Stimulated activated naive CD8-positive, alpha-beta T cell treated with anti-CD3 and anti-CD28 coated beads, Interleukin-15, amount 100 ng/mL, for 72 hours (primary cell): ENCODE measurements at regions not wholly inside any gene's neighbourhood (a gene's known extent, or its start where the extent isn't known, plus 50 kb on each side); places are given as distances from the start of the nearest gene placed in this dataset.

ENCODE experiments used
- ATAC-seq: fragments of 150-1000 bp; cut with Tn5 transposase; 2 replicates; pipeline ENCODE4 v1.10.0; 2021; ENCODE audit warnings: mild to moderate bottlenecking, moderate library complexity
- DNase-seq, 2 donors: peaks; one replicate each; pipeline ENCODE4 v3.0.0; 2021 to 2022
- H3K27ac Mint-ChIP-seq, 2 donors: one replicate each; pipeline ENCODE4 v1.8.0; 2022; ENCODE audit warnings: mild to moderate bottlenecking in 2 of 2, mixed read lengths in 2 of 2, moderate library complexity in 2 of 2
- H3K27me3 Mint-ChIP-seq: one replicate; pipeline ENCODE4 v1.8.0; 2022; ENCODE audit warnings: mixed read lengths
- H3K4me1 Mint-ChIP-seq: one replicate; pipeline ENCODE4 v1.8.0; 2022; ENCODE audit warnings: mild to moderate bottlenecking, mixed read lengths
- H3K4me3 Mint-ChIP-seq, 2 donors: one replicate each; pipeline ENCODE4 v1.8.0; 2022; ENCODE audit warnings: mild to moderate bottlenecking in 2 of 2, mixed read lengths in 2 of 2, moderate library complexity in 1 of 2
- H3K9me3 Mint-ChIP-seq, 2 donors: one replicate each; pipeline ENCODE4 v1.8.0; 2022; ENCODE audit warnings: mixed read lengths in 2 of 2

- H3K27ac Mint-ChIP-seq = no peak overlapping the region
- H3K27me3 Mint-ChIP-seq = peaks cover 28% of the 10 kb centered on the region
- no peak overlapping the region for H3K4me3 Mint-ChIP-seq
- DNase-seq = no peak
- no peaks in the 10 kb centered on the region for H3K9me3 Mint-ChIP-seq
- ATAC-seq = no peak
- H3K4me1 Mint-ChIP-seq = no peaks in the 10 kb centered on the region
Observed at GRCh38 chr2:58904095-58904494, 663.0 kb upstream of the FANCL start.

GRCh38 chr2:58903427-58903826 is 662.3 kb upstream of the FANCL start:
- no peak overlapping the region for H3K27ac Mint-ChIP-seq
- H3K9me3 Mint-ChIP-seq = no peaks in the 10 kb centered on the region
- peaks cover 30% of the 10 kb centered on the region for H3K27me3 Mint-ChIP-seq
- no peak overlapping the region for H3K4me3 Mint-ChIP-seq
- H3K4me1 Mint-ChIP-seq = no peaks in the 10 kb centered on the region
- DNase-seq (no peak), ATAC-seq (no peak)

- Mint-ChIP-seq H3K4me1 (no peaks in the 10 kb centered on the region), H3K27me3 (peaks cover 38% of the 10 kb centered on the region), H3K4me3 (no peak overlapping the region), H3K27ac (no peak overlapping the region), H3K9me3 (no peaks in the 10 kb centered on the region)
- no peak for ATAC-seq
- DNase-seq = no peak
Observed at GRCh38 chr2:58900246-58901027, 659.3 kb upstream of the FANCL start.

GRCh38 chr2:58899692-58900091 is 658.6 kb upstream of the FANCL start:
- ATAC-seq (no peak), DNase-seq (no peak)
- H3K27ac Mint-ChIP-seq = no peak overlapping the region
- no peaks in the 10 kb centered on the region for H3K9me3 Mint-ChIP-seq
- H3K4me1 Mint-ChIP-seq = no peaks in the 10 kb centered on the region
- peaks cover 43% of the 10 kb centered on the region for H3K27me3 Mint-ChIP-seq
- no peak overlapping the region for H3K4me3 Mint-ChIP-seq

DNA sequence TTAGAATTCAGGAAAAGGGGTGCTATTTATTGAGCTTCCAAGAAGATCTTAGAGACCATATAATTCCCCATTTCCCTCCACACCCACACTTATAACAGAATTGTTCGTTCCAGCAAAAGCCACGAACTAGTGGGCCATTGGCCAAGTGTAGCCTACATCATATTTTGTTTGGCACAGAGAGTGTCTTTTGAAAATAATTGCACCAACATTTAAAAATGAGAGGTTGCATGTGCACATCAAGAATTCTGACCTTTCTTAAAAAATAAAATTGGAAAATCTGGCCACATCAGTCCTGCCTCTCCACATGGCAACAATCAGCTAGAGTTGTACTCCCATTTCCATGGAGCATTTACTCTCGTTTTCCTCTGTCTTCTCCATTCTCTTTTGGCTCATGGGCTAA is 655.5 kb upstream of the FANCL start:
- Mint-ChIP-seq H3K4me3 (no peak overlapping the region), H3K4me1 (no peaks in the 10 kb centered on the region), H3K27ac (no peak overlapping the region), H3K27me3 (peaks cover 45% of the 10 kb centered on the region), H3K9me3 (no peaks in the 10 kb centered on the region)
- no peak for DNase-seq
- ATAC-seq = no peak

- H3K27ac Mint-ChIP-seq = no peak overlapping the region
- ATAC-seq = no peak
- H3K4me1 Mint-ChIP-seq = no peaks in the 10 kb centered on the region
- H3K9me3 Mint-ChIP-seq = no peaks in the 10 kb centered on the region
- H3K27me3 Mint-ChIP-seq = peaks cover 42% of the 10 kb centered on the region
- DNase-seq = no peak
- no peak overlapping the region for H3K4me3 Mint-ChIP-seq
Observed at GRCh38 chr2:58895857-58896256, 654.7 kb upstream of the FANCL start.

- no peak for DNase-seq
- no peaks in the 10 kb centered on the region for H3K9me3 Mint-ChIP-seq
- H3K4me1 Mint-ChIP-seq = no peaks in the 10 kb centered on the region
- no peak overlapping the region for H3K27ac Mint-ChIP-seq
- ATAC-seq = no peak
- H3K4me3 Mint-ChIP-seq = no peak overlapping the region
- H3K27me3 Mint-ChIP-seq = peaks cover 23% of the 10 kb centered on the region
Observed at GRCh38 chr2:58893656-58894351, 652.7 kb upstream of the FANCL start.

GRCh38 chr2:58891828-58892377 is 650.8 kb upstream of the FANCL start:
- Mint-ChIP-seq H3K9me3 (no peaks in the 10 kb centered on the region), H3K27me3 (peaks cover 23% of the 10 kb centered on the region), H3K4me3 (no peak overlapping the region), H3K27ac (no peak overlapping the region), H3K4me1 (no peaks in the 10 kb centered on the region)
- DNase-seq = no peak
- no peak for ATAC-seq

GRCh38 chr2:58890865-58891525 is 649.9 kb upstream of the FANCL start:
- H3K4me3 Mint-ChIP-seq = no peak overlapping the region
- no peak overlapping the region for H3K27ac Mint-ChIP-seq
- H3K9me3 Mint-ChIP-seq = no peaks in the 10 kb centered on the region
- ATAC-seq (no peak), DNase-seq (no peak)
- peaks cover 16% of the 10 kb centered on the region for H3K27me3 Mint-ChIP-seq
- H3K4me1 Mint-ChIP-seq = no peaks in the 10 kb centered on the region

DNA sequence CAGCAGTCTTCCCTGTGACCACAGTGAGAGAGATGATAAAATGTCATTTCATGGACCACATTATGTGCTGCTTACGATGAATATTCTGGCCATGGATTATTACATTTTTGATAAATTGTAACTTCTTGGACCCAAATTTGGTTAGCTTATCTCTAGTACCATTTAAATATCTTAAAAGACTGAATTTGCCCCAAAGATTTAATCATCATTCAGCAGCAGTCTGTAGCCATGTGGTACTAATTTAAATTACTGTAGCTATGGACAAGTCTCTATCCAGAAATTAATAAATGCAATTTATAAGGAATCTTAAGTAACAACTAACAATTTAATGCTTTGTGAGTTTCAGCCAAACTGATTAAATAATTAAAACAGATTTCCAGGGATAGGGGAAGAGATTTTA is 644.9 kb upstream of the FANCL start:
- ATAC-seq = no peak
- DNase-seq = no peak
- Mint-ChIP-seq H3K27ac (no peak overlapping the region), H3K4me3 (no peak overlapping the region), H3K27me3 (no peaks in the 10 kb centered on the region), H3K4me1 (no peaks in the 10 kb centered on the region), H3K9me3 (no peaks in the 10 kb centered on the region)

GRCh38 chr2:58879834-58880233 is 638.7 kb upstream of the FANCL start:
- no peaks in the 10 kb centered on the region for H3K9me3 Mint-ChIP-seq
- DNase-seq (no peak), ATAC-seq (no peak)
- no peaks in the 10 kb centered on the region for H3K4me1 Mint-ChIP-seq
- no peaks in the 10 kb centered on the region for H3K27me3 Mint-ChIP-seq
- H3K4me3 Mint-ChIP-seq = no peak overlapping the region
- no peak overlapping the region for H3K27ac Mint-ChIP-seq

- Mint-ChIP-seq H3K27ac (no peak overlapping the region), H3K27me3 (no peaks in the 10 kb centered on the region), H3K4me3 (no peak overlapping the region), H3K9me3 (no peaks in the 10 kb centered on the region), H3K4me1 (no peaks in the 10 kb centered on the region)
- no peak for ATAC-seq
- no peak for DNase-seq
Observed at GRCh38 chr2:58878778-58879177, 637.7 kb upstream of the FANCL start.

- Mint-ChIP-seq H3K9me3 (no peaks in the 10 kb centered on the region), H3K4me3 (no peak overlapping the region), H3K4me1 (no peaks in the 10 kb centered on the region), H3K27ac (no peak overlapping the region), H3K27me3 (no peaks in the 10 kb centered on the region)
- no peak for ATAC-seq
- DNase-seq = no peak
Observed at GRCh38 chr2:58876126-58876525, 635.0 kb upstream of the FANCL start.

DNA sequence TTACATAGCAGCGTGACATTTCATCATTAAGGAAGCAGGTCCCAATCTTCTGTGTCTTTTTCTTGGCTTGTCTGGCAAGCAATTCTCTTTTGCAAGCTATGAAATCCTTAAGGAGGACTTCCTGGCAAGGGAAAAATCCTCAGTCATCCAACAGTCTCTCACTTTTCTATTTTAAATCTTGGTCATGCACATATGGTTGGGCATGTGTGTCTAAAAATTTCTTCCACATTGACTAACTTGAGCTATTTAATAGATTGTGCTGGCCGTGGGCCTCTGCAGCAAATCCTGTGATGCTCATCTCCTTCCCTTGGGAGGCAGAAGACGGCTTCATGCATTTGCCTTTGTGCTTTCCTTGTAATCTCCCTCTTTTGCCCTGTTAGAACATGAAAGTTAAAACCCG is 634.3 kb upstream of the FANCL start:
- no peaks in the 10 kb centered on the region for H3K9me3 Mint-ChIP-seq
- no peak overlapping the region for H3K4me3 Mint-ChIP-seq
- no peak overlapping the region for H3K27ac Mint-ChIP-seq
- DNase-seq = no peak
- H3K4me1 Mint-ChIP-seq = no peaks in the 10 kb centered on the region
- no peak for ATAC-seq
- no peaks in the 10 kb centered on the region for H3K27me3 Mint-ChIP-seq

GRCh38 chr2:58871469-58872142 is 630.5 kb upstream of the FANCL start:
- Mint-ChIP-seq H3K9me3 (no peaks in the 10 kb centered on the region), H3K27me3 (peaks cover 6% of the 10 kb centered on the region), H3K4me3 (no peak overlapping the region), H3K4me1 (peaks cover 6% of the 10 kb centered on the region), H3K27ac (no peak overlapping the region)
- ATAC-seq (no peak), DNase-seq (no peak)
